PC-9 (cell line): ENCODE measurements at regions not wholly inside any gene's neighbourhood (a gene's known extent, or its start where the extent isn't known, plus 50 kb on each side); places are given as distances from the start of the nearest gene placed in this dataset.

ENCODE experiments used
- BruUV-seq: library from RNA; stranded (reverse); fragments of 400-500 nt; replicated peaks from 2 replicates; lab custom pipeline; 2021; lab: Mats Ljungman, UMichigan
- CTCF ChIA-PET: fragments of 300-600 bp; sonication (Branson Sonifier 250); formaldehyde crosslinking; loops from one replicate; lab custom pipeline; 2022; ENCODE audit warnings: antibody characterized with exemption; lab: Charles Lee
- POLR2A ChIA-PET: fragments of 300-600 bp; sonication (Branson Sonifier 250); formaldehyde crosslinking; loops from one replicate; lab custom pipeline; 2022; ENCODE audit warnings: antibody characterized with exemption; ENCODE audit not compliant: unreplicated experiment; lab: Charles Lee
- DNase-seq, 2 experiments: peaks; one replicate each; pipeline versions ENCODE4 v3.0.0 to v3.0.0-alpha.2; 2015 to 2022; ENCODE audit warnings: mixed read lengths in 1 of 2
- H2AFZ ChIP-seq: fragments of 200-600 bp; sonication (generic); 2 replicates; pipeline ENCODE4 v1.8.1; 2017; ENCODE audit warnings: antibody characterized with exemption
- H3F3A ChIP-seq: fragments of 200-600 bp; sonication (generic); 2 replicates; pipeline ENCODE4 v1.8.1; 2017; ENCODE audit warnings: antibody characterized with exemption, mild to moderate bottlenecking, low read depth; ENCODE audit not compliant: insufficient read depth
- H3K27ac ChIP-seq: fragments of 200-600 bp; sonication (generic); 2 replicates; pipeline ENCODE4 v1.6.1; 2016; ENCODE audit warnings: mixed run types
- H3K27me3 ChIP-seq: fragments of 200-600 bp; sonication (generic); 2 replicates; pipeline ENCODE4 v1.6.1; 2016; ENCODE audit warnings: low read depth, mixed run types; ENCODE audit not compliant: insufficient read depth
- H3K36me3 ChIP-seq: fragments of 200-600 bp; sonication (generic); 2 replicates; pipeline ENCODE4 v1.6.1; 2016; ENCODE audit warnings: low read depth, mixed run types
- H3K4me1 ChIP-seq: fragments of 200-600 bp; sonication (generic); replicated peaks from 2 replicates; pipeline ENCODE4 v1.6.1; 2016; ENCODE audit warnings: mixed run types; ENCODE audit not compliant: insufficient read depth
- H3K4me2 ChIP-seq: fragments of 200-600 bp; sonication (generic); 2 replicates; pipeline ENCODE4 v1.6.1; 2017; ENCODE audit warnings: mixed run types
- H3K4me3 ChIP-seq: fragments of 200-600 bp; sonication (generic); 2 replicates; pipeline ENCODE4 v1.6.1; 2016; ENCODE audit warnings: mixed run types
- H3K79me2 ChIP-seq: fragments of 200-600 bp; sonication (generic); 2 replicates; pipeline ENCODE4 v1.6.1; 2017; ENCODE audit warnings: low read depth, mixed run types
- H3K9me2 ChIP-seq: fragments of 200-600 bp; sonication (generic); 2 replicates; pipeline ENCODE4 v1.8.1; 2017; ENCODE audit warnings: mild to moderate bottlenecking; ENCODE audit not compliant: insufficient read depth
- H3K9me3 ChIP-seq: fragments of 200-600 bp; sonication (generic); 2 replicates; pipeline ENCODE4 v1.8.1; 2016; ENCODE audit warnings: low read depth; ENCODE audit not compliant: insufficient read depth
- H4K20me1 ChIP-seq: fragments of 200-600 bp; sonication (generic); 2 replicates; pipeline ENCODE4 v1.8.1; 2017; ENCODE audit not compliant: insufficient read depth
- EZH2 ChIP-seq: fragments of 200-600 bp; sonication (generic); IDR thresholded peaks from 2 replicates; pipeline ENCODE4 v1.8.0; 2017; ENCODE audit warnings: antibody characterized with exemption, low read depth
- intact Hi-C: fragments of 100-400 bp; cut with micrococcal nuclease; formaldehyde crosslinking; loops from one replicate; pipeline ENCODE4 v1.10.0; 2022; ENCODE audit not compliant: unreplicated experiment
- TF ChIP-seq, protein P1 (sequence below): fragments of 200-600 bp; sonication (generic); conservative IDR thresholded peaks from 2 replicates; pipeline ENCODE4 v1.6.1; 2017; ENCODE audit warnings: mixed run types, antibody characterized with exemption, mild to moderate bottlenecking, moderate library complexity

DNA sequence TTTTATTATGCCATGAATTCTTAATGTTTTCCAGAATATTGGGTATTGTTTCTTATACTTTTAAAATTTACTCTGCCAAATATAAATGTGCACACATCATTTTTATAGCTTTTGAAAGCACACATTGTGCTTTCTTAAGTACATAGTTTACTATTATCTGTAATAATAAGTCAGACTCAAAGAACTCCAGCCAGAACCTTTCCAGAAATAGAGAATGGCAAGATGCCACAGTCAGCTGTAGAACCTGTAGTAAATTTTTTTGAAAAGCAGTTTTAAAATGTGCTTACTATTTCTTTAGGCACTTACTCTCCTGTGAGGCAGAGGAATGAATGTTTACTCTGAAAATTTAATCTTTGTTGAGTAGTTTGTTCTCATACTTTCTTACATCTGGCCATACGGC lies 1287.1 kb downstream of the PCDH9 start:
- BruUV-seq = no TSS peak
- Histone ChIP-seq H4K20me1 (no peaks in the 10 kb centered on the region), H3K27me3 (no peaks in the 10 kb centered on the region), H3K4me1 (no peaks in the 10 kb centered on the region), H3F3A (no peaks in the 10 kb centered on the region), H2AFZ (no peak overlapping the region), H3K4me3 (no peak overlapping the region), H3K79me2 (no peaks in the 10 kb centered on the region), H3K27ac (no peak overlapping the region), H3K36me3 (no peaks in the 10 kb centered on the region), H3K4me2 (no peak overlapping the region), H3K9me2 (no peaks in the 10 kb centered on the region), H3K9me3 (no peaks in the 10 kb centered on the region)
- DNase-seq = no peak
- POLR2A ChIA-PET = no interaction called here
- intact Hi-C loops = no loop called here
- CTCF ChIA-PET = no interaction called here
- TF ChIP-seq EZH2 = no peak
- TF ChIP-seq, protein P1, sequence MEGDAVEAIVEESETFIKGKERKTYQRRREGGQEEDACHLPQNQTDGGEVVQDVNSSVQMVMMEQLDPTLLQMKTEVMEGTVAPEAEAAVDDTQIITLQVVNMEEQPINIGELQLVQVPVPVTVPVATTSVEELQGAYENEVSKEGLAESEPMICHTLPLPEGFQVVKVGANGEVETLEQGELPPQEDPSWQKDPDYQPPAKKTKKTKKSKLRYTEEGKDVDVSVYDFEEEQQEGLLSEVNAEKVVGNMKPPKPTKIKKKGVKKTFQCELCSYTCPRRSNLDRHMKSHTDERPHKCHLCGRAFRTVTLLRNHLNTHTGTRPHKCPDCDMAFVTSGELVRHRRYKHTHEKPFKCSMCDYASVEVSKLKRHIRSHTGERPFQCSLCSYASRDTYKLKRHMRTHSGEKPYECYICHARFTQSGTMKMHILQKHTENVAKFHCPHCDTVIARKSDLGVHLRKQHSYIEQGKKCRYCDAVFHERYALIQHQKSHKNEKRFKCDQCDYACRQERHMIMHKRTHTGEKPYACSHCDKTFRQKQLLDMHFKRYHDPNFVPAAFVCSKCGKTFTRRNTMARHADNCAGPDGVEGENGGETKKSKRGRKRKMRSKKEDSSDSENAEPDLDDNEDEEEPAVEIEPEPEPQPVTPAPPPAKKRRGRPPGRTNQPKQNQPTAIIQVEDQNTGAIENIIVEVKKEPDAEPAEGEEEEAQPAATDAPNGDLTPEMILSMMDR = no peak

DNA sequence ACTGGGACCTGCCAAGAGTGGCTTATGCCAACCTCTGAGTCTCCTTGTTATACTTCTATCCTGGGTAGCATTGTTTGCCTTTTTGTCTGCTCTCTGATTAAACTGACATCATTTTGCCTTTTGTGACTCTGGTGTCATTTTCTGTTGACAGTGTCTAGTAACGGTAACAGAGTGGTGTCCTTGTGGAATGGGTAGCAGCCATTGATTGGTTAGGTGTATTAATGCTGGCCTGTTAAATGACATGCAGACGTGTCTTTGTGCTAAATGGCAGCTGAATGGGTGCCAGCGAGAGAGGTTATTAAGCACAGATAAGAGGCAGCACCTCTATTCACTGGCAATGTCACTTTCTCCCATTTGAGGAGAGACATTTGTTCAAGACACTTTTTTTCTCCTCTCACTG lies 1289.4 kb downstream of the PCDH9 start:
- H3K79me2 ChIP-seq = no peaks in the 10 kb centered on the region
- H3F3A ChIP-seq = no peaks in the 10 kb centered on the region
- H2AFZ ChIP-seq = no peak overlapping the region
- H3K36me3 ChIP-seq = no peaks in the 10 kb centered on the region
- no peaks in the 10 kb centered on the region for H3K4me1 ChIP-seq
- CTCF ChIA-PET = no interaction called here
- H3K4me2 ChIP-seq = no peak overlapping the region
- TF ChIP-seq, protein P1 = no peak
- TF ChIP-seq EZH2 = no peak
- DNase-seq = no peak
- no peaks in the 10 kb centered on the region for H3K9me3 ChIP-seq
- intact Hi-C loops = no loop called here
- no peak overlapping the region for H3K27ac ChIP-seq
- BruUV-seq = no TSS peak
- POLR2A ChIA-PET = no interaction called here
- no peaks in the 10 kb centered on the region for H3K27me3 ChIP-seq
- no peaks in the 10 kb centered on the region for H4K20me1 ChIP-seq
- H3K9me2 ChIP-seq = no peaks in the 10 kb centered on the region
- H3K4me3 ChIP-seq = no peak overlapping the region

DNA sequence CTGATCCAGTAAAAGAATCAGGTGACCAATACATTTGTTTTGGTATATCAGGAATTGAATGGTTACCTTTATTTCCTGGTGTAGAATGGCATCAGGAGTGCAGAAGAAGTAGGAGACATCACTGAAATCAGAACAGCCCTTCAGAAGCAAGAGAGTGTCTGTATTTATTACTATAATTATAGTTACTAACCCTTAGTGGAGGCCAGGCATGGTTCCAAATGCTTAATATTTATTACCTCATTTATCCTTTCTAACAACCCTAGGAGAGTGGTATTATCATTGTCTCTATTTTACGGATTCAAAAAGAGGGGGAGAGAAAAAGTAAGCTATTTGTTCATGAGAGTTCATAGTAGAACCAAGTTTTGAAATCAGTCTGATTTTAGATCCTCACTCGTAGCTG lies 1292.9 kb downstream of the PCDH9 start:
- Histone ChIP-seq H2AFZ (no peak overlapping the region), H3K27me3 (no peaks in the 10 kb centered on the region), H3K4me3 (no peak overlapping the region), H3K4me1 (no peaks in the 10 kb centered on the region), H3K4me2 (no peak overlapping the region), H3K9me3 (no peaks in the 10 kb centered on the region), H3K9me2 (no peaks in the 10 kb centered on the region), H3K79me2 (no peaks in the 10 kb centered on the region), H3F3A (no peaks in the 10 kb centered on the region), H4K20me1 (no peaks in the 10 kb centered on the region), H3K36me3 (no peaks in the 10 kb centered on the region), H3K27ac (no peak overlapping the region)
- intact Hi-C loops = no loop called here
- no TSS peak for BruUV-seq
- no peak for DNase-seq
- CTCF ChIA-PET = interaction anchor here (0.6 kb wide), 1 partner anchor 287 kb away, joined by 5 read pairs; no protein-coding TSS in a partner anchor
- TF ChIP-seq, protein P1 = no peak
- no peak for TF ChIP-seq EZH2
- POLR2A ChIA-PET = no interaction called here
